ENCODE measurements at regions not wholly inside any gene's neighbourhood (a gene's known extent, or its start where the extent isn't known, plus 50 kb on each side); places are given as distances from the start of the nearest gene placed in this dataset.
"Not testable (repeated sequence)": the region's sequence is repeated elsewhere in the genome, so short reads cannot be mapped to it uniquely, and the experiment has no call there.

DNA sequence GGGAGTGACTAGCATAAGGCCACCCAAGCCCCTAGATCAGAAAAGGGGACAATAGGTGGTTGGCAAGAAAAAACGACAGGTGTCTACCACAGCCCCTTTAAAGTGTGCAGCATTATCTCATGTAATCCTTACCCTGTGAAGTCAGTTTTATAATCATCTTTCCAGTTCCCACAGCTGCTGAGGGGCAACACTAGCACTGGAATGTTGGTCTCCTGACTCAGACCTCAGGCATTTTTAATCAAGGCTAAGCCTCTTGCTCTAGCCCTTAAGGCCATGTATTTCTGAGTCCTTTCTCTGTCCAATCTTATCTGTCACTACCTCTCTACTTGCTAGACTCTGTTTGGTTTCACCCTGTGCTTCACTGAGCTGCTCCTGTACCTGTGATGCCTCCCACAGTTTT lies 171.7 kb downstream of the TLE3 start:
- Histone ChIP-seq H3K27ac (ENCODE audit: low read depth, low read length) (no peak overlapping the region), H3K9me3 (ENCODE audit: control insufficient read depth, insufficient read depth, low read length) (peaks cover 5% of the 10 kb centered on the region; the same call in 1 of the 2 replicates), H3K4me3 (ENCODE audit: low read depth, low read length) (no peak overlapping the region), H3K27me3 (ENCODE audit: control insufficient read depth, insufficient read depth, low read length) (peaks cover 5% of the 10 kb centered on the region)
- DNase-seq (ENCODE audit: low read depth, low spot score), result no peak
- ChIA-PET POLR2A (no interaction called here), CTCF (no interaction called here)
- TF ChIP-seq, protein P1, sequence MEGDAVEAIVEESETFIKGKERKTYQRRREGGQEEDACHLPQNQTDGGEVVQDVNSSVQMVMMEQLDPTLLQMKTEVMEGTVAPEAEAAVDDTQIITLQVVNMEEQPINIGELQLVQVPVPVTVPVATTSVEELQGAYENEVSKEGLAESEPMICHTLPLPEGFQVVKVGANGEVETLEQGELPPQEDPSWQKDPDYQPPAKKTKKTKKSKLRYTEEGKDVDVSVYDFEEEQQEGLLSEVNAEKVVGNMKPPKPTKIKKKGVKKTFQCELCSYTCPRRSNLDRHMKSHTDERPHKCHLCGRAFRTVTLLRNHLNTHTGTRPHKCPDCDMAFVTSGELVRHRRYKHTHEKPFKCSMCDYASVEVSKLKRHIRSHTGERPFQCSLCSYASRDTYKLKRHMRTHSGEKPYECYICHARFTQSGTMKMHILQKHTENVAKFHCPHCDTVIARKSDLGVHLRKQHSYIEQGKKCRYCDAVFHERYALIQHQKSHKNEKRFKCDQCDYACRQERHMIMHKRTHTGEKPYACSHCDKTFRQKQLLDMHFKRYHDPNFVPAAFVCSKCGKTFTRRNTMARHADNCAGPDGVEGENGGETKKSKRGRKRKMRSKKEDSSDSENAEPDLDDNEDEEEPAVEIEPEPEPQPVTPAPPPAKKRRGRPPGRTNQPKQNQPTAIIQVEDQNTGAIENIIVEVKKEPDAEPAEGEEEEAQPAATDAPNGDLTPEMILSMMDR (IDR thresholded peaks at IDR 0.05; ENCODE audit: low read depth, low read length), result no peak

DNA sequence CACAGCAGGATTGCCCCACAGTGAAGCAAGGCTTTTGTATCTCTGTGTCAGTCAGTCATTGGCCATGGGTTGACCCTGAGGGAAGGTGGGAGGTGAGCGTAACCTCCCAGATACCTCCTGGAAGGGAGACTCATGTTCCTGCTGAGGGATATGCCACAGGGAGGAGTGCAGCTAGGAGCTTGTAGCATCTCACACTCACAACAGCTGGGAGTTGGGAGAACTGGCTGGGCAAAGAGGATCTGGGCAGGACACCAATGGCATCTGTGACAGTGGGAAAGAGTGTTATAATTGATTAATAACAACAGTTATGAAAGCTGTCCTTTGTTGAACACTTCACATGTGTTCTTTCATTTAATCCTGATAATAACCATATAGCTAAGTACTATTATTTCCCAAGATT lies 171.0 kb downstream of the TLE3 start:
- Histone ChIP-seq H3K27me3 (ENCODE audit: control insufficient read depth, insufficient read depth, low read length) (peaks cover 9% of the 10 kb centered on the region), H3K4me3 (ENCODE audit: low read depth, low read length) (no peak overlapping the region), H3K27ac (ENCODE audit: low read depth, low read length) (no peak overlapping the region), H3K9me3 (ENCODE audit: control insufficient read depth, insufficient read depth, low read length) (peaks cover 5% of the 10 kb centered on the region; the same call in 1 of the 2 replicates)
- no peak for DNase-seq (ENCODE audit: low read depth, low spot score)
- ChIA-PET CTCF (no interaction called here), POLR2A (no interaction called here)
- TF ChIP-seq, protein P1 (IDR thresholded peaks at IDR 0.05; ENCODE audit: low read depth, low read length), result no peak

DNA sequence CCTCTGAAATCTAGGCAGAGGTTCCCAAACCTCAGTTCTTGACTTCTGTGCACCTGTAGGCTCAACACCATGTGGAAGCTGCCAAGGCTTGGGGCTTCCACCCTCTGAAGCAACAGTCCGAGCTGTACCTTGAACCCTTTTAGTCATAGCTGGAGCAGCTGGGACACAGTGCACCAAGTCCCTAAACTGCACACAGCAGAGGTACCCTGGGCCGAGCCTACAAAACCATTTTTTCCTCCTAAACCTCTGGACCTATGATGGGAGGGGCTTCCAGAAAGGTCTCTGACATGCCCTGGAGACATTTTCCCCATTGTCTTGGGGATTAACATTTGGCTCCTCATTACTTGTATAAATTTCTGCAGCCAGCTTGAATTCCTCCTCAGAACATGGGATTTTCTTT lies 168.8 kb downstream of the TLE3 start:
- H3K9me3 ChIP-seq (ENCODE audit: control insufficient read depth, insufficient read depth, low read length); H3K27ac ChIP-seq (ENCODE audit: low read depth, low read length); DNase-seq (ENCODE audit: low read depth, low spot score); CTCF ChIA-PET; POLR2A ChIA-PET; H3K27me3 ChIP-seq (ENCODE audit: control insufficient read depth, insufficient read depth, low read length); H3K4me3 ChIP-seq (ENCODE audit: low read depth, low read length): not testable (repeated sequence)

DNA sequence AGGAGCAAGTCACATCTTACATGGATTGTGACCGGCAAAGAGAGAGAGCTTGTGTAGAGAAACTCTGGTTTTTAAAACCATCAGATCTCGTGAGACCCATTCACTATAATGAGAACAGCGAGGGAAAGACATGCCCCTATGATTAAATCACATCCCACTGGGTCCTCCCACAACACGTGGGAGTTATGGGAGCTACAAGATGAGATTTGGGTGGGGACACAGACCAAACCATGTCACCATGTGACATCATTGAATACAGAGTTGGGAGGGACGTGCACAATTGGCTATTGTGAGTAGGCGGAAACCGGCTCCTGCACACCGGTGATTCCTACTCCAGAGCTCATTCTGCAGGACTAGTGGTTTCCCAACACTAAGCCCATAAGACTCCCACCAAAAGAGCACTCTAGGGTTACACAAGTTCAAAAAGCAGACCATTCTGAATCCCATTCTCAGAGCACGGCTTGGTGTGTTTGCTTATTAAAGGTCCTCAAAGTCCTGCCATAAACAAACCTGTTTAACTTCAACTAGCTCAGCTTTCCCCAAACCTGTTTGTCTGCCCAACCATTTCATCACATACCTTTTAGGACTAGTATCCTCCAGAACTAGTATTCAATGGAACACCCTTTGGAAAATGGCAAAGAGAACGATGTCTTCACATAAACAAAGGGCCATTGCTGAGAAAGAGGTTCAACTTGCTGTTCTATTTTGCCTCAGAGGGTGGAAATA lies 167.6 kb downstream of the TLE3 start:
- Histone ChIP-seq H3K27me3 (ENCODE audit: control insufficient read depth, insufficient read depth, low read length) (peaks cover 13% of the 10 kb centered on the region), H3K27ac (ENCODE audit: low read depth, low read length) (no peak overlapping the region), H3K9me3 (ENCODE audit: control insufficient read depth, insufficient read depth, low read length) (peaks cover 2% of the 10 kb centered on the region; the same call in 1 of the 2 replicates), H3K4me3 (ENCODE audit: low read depth, low read length) (no peak overlapping the region)
- TF ChIP-seq, protein P1 (IDR thresholded peaks at IDR 0.05; ENCODE audit: low read depth, low read length), result no peak
- DNase-seq (ENCODE audit: low read depth, low spot score), result no peak
- POLR2A ChIA-PET, result no interaction called here
- CTCF ChIA-PET, result no interaction called here

DNA sequence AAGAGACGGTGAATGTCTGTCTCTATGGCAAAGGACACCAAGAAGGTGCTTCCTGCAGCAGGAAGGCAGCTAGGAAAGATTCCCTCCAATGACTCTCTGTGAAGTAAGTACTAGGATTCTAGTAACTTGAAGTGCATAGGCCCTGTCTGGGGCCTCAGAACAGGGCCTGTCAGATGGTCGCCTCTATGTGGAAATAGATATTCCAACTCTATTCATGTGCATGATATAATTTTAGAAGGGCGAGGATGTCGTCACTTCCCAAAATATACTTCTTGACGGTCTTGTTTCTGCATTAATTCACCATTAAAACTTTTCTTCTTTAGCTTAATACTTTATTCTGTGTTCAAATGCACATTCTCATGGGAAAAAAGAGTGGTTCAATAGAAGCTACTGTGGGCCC lies 167.0 kb downstream of the TLE3 start:
- Histone ChIP-seq H3K9me3 (ENCODE audit: control insufficient read depth, insufficient read depth, low read length) (no peaks in the 10 kb centered on the region; the same call in 1 of the 2 replicates), H3K27ac (ENCODE audit: low read depth, low read length) (no peak overlapping the region), H3K4me3 (ENCODE audit: low read depth, low read length) (no peak overlapping the region), H3K27me3 (ENCODE audit: control insufficient read depth, insufficient read depth, low read length) (peaks cover 16% of the 10 kb centered on the region)
- POLR2A ChIA-PET, result no interaction called here
- CTCF ChIA-PET, result no interaction called here
- DNase-seq (ENCODE audit: low read depth, low spot score), result no peak
- TF ChIP-seq, protein P1 (IDR thresholded peaks at IDR 0.05; ENCODE audit: low read depth, low read length), result no peak

Measured in AG04450 (cell line).